Progenitor cell of endocrine pancreas (in vitro differentiated cells): ENCODE measurements at regions not wholly inside any gene's neighbourhood (a gene's known extent, or its start where the extent isn't known, plus 50 kb on each side); places are given as distances from the start of the nearest gene placed in this dataset.

Experiments used
- DNase-seq: peaks from one replicate; pipeline ENCODE4 v3.0.0; 2021; ENCODE audit warnings: low spot score; ENCODE audit not compliant: unreplicated experiment
- H3K27ac Mint-ChIP-seq: 2 replicates; pipeline ENCODE4 v1.8.0; 2021; ENCODE audit warnings: mild to moderate bottlenecking, moderate library complexity, mixed read lengths
- H3K27me3 Mint-ChIP-seq: 2 replicates; pipeline ENCODE4 v1.8.0; 2021; ENCODE audit warnings: mixed read lengths
- H3K36me3 Mint-ChIP-seq: 2 replicates; pipeline ENCODE4 v1.8.0; 2022; ENCODE audit warnings: mixed read lengths; ENCODE audit not compliant: insufficient read depth
- H3K4me1 Mint-ChIP-seq: 2 replicates; pipeline ENCODE4 v1.8.0; 2021; ENCODE audit warnings: low read depth, mixed read lengths
- H3K4me3 Mint-ChIP-seq: 2 replicates; pipeline ENCODE4 v1.8.0; 2021; ENCODE audit warnings: low read depth, mild to moderate bottlenecking, moderate library complexity, mixed read lengths
- H3K9me3 Mint-ChIP-seq: 2 replicates; pipeline ENCODE4 v1.8.0; 2021; ENCODE audit warnings: low read depth, mixed read lengths
- CTCF ChIP-seq: fragments of 200-600 bp; sonication (generic); IDR thresholded peaks from one replicate; pipeline ENCODE4 v1.5.0; 2021; ENCODE audit warnings: antibody characterized with exemption, mild to moderate bottlenecking; ENCODE audit not compliant: unreplicated experiment

- no peak overlapping the region for H3K4me3 Mint-ChIP-seq
- DNase-seq, result no peak
- no peaks in the 10 kb centered on the region for H3K36me3 Mint-ChIP-seq
- no peak overlapping the region for H3K27ac Mint-ChIP-seq
- TF ChIP-seq CTCF, result no peak
- peaks cover 20% of the 10 kb centered on the region for H3K9me3 Mint-ChIP-seq
- H3K4me1 Mint-ChIP-seq, result no peaks in the 10 kb centered on the region
- no peaks in the 10 kb centered on the region for H3K27me3 Mint-ChIP-seq
Observed at GRCh38 chr4:96742332-96743014, 902.6 kb downstream of the PDHA2 start.

DNA sequence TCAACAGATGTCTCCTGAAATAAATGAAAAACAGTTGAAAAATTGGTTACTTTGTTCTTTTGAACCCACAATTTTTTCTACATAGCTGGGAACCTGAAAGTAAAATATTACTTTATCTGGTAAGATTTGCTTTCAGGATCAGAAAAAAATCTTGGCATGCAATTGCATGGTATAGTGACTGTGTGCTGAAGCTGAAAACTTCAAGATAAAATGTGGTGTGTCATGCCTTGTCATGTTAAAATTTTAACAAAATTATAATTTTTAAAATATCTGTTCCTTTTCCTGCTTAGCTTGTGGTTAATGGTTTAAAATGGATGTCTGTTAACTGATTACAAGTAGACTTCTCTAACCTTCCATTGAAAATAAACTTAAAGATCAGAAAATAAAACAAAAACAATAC lies 904.8 kb downstream of the PDHA2 start:
- DNase-seq, result no peak
- no peaks in the 10 kb centered on the region for H3K27me3 Mint-ChIP-seq
- TF ChIP-seq CTCF, result no peak
- H3K4me3 Mint-ChIP-seq, result no peak overlapping the region
- peaks cover 28% of the 10 kb centered on the region for H3K9me3 Mint-ChIP-seq
- H3K27ac Mint-ChIP-seq, result no peak overlapping the region
- H3K36me3 Mint-ChIP-seq, result no peaks in the 10 kb centered on the region
- H3K4me1 Mint-ChIP-seq, result no peaks in the 10 kb centered on the region

DNA sequence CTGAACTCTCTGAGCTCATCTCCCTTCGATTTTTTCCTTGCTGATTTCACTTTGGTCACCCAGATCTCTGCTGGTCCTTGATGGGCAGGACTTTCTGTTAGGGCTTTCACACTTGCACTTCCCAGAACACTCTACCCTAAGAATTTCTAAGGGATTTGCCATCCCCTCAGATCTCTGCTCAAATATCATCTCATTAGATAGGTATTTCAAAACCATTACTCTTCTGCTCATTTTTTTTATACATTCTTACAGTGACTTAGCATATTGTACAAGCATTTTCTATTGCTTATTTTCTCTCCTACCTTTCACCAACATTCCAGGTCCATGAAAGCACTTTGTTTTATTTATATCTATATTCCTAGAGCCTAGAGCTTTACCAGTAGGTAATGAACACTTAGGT lies 913.3 kb downstream of the PDHA2 start:
- no peak overlapping the region for H3K4me3 Mint-ChIP-seq
- no peaks in the 10 kb centered on the region for H3K36me3 Mint-ChIP-seq
- H3K9me3 Mint-ChIP-seq, result peaks cover 16% of the 10 kb centered on the region
- DNase-seq, result no peak
- H3K4me1 Mint-ChIP-seq, result no peaks in the 10 kb centered on the region
- H3K27ac Mint-ChIP-seq, result no peak overlapping the region
- no peaks in the 10 kb centered on the region for H3K27me3 Mint-ChIP-seq
- TF ChIP-seq CTCF, result no peak

DNA sequence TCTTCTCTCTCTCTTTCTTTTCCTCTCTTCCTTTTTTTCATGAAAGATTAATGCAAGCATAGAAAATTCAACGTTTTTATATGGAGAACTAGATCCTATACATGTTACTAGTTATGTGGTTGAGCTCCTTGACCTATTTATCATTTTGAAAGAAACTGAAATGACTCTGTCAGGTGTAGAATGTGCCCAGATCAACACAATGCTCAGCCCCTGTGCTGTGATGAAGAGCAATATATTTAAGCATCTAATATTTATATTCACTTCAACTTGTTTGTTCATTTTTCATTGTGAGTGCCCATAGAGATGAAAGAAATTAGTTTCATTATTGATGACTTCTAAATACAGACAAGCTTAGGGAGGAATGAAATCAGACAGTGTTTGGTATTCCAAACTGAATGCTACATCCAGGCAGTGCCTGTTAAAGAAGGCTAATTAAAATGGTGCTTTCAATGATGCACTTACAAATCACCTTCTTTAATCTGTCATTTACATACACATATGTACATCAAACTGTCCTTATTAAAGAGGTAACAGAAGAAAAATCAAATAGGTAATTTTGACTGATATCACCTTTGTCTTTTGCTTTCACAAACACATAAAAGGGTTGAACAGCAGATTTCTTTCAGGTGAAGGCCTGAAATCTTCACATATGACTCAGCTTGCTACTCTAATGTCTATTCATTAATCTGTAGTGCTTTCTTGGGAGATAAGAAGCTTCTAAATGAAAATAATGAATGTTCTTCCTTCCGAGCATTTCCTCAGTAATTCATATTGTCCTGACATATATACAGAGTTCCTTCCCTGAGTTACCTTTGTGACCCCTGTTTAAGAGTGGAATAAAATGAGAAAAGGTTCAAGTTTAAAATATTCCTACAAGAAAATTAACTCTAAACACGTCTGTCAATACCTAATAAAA lies 915.9 kb downstream of the PDHA2 start:
- Mint-ChIP-seq H3K4me3 (no peak overlapping the region), H3K27me3 (no peaks in the 10 kb centered on the region), H3K4me1 (no peaks in the 10 kb centered on the region), H3K9me3 (no peaks in the 10 kb centered on the region), H3K27ac (no peak overlapping the region), H3K36me3 (no peaks in the 10 kb centered on the region)
- TF ChIP-seq CTCF, result no peak
- no peak for DNase-seq

- Mint-ChIP-seq H3K36me3 (no peaks in the 10 kb centered on the region), H3K4me3 (no peak overlapping the region), H3K27me3 (no peaks in the 10 kb centered on the region), H3K9me3 (no peaks in the 10 kb centered on the region), H3K27ac (no peak overlapping the region), H3K4me1 (no peaks in the 10 kb centered on the region)
- TF ChIP-seq CTCF, result no peak
- DNase-seq, result no peak
Observed at GRCh38 chr4:96756584-96756983, 916.7 kb downstream of the PDHA2 start.
